ENCODE measurements at regions not wholly inside any gene's neighbourhood (a gene's known extent, or its start where the extent isn't known, plus 50 kb on each side); places are given as distances from the start of the nearest gene placed in this dataset.
"Not testable (repeated sequence)": the region's sequence is repeated elsewhere in the genome, so short reads cannot be mapped to it uniquely, and the experiment has no call there.

DNA sequence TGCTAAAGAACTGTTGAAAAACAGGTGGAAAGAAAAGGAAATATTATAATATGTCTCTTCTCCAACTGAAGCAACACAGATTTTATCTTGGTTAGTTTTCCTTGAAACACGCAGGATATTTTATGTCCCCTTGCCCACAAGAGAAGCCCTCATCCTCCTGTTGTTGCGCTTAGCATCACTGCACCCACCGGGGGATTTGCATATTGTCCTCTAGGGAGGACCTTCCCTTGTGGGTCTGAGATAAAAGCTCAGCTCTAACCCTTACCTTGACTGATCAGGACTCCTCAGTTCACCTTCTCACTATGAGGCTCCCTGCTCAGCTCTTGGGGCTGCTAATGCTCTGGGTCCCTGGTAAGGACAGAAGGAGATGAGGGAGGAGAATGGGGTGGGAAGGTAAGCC, 1294.2 kb downstream of the RPIA start:
- not testable (repeated sequence) for H3K36me3 Mint-ChIP-seq; H3K27ac Mint-ChIP-seq; H3K9me3 Mint-ChIP-seq; H3K4me3 Mint-ChIP-seq; DNase-seq (ENCODE audit: low spot score in 2 of 2); ATAC-seq; H3K4me1 Mint-ChIP-seq

- H3K36me3 Mint-ChIP-seq; H3K27ac Mint-ChIP-seq; ATAC-seq; H3K4me3 Mint-ChIP-seq; DNase-seq (ENCODE audit: low spot score in 2 of 2); H3K9me3 Mint-ChIP-seq; H3K4me1 Mint-ChIP-seq: not testable (repeated sequence)
Measured at GRCh38 chr2:89986532-89986931, 1295.1 kb downstream of the RPIA start.

DNA sequence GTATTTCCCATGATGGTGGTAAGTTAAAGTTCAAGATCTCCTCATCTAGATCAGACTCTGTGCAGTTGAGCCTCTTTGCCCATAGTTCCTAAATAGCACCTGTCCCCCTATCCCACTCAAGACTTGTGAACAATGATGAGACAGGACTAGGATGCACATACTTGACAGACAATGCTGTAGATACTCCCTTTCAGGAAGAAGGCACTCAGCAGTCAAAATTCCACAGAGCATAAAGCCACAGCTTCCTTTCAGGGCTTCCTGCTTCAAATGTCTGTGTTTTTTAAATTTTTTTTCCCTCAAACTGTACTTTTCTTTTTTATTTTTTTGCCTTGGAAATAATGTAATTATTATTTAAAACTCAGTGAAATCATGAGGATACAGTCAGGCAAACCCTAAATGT, 1305.3 kb downstream of the RPIA start:
- H3K4me3 Mint-ChIP-seq: not testable (repeated sequence)

DNA sequence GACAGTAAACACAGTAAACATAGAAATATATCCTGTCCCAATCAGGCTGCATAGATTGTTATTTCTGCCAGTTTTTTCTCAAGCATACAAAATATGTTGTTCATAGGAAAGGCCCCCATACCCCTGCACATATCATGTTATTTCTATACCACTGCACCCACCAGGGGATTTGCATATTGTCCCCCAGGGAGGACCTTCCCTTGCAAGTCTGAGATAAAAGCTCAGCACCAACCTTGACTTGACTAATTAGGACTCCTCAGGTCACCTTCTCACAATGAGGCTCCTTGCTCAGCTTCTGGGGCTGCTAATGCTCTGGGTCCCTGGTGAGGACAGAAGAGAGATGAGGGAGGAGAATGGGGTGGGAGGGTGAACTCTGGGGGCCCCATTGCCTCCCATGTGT, 1313.1 kb downstream of the RPIA start:
- not testable (repeated sequence) for ATAC-seq; H3K27ac Mint-ChIP-seq; H3K4me1 Mint-ChIP-seq; H3K4me3 Mint-ChIP-seq; DNase-seq (ENCODE audit: low spot score in 2 of 2); H3K9me3 Mint-ChIP-seq; H3K36me3 Mint-ChIP-seq

More for the DNA sequence above, 1305.3 kb downstream of the RPIA start:
- not testable (repeated sequence) for H3K36me3 Mint-ChIP-seq; H3K9me3 Mint-ChIP-seq; ATAC-seq; H3K4me1 Mint-ChIP-seq; H3K27ac Mint-ChIP-seq; DNase-seq (ENCODE audit: low spot score in 2 of 2)

GRCh38 chr2:90010442-90011100, 1319.1 kb downstream of the RPIA start:
- H3K4me1 Mint-ChIP-seq; DNase-seq (ENCODE audit: low spot score in 2 of 2); H3K4me3 Mint-ChIP-seq: not testable (repeated sequence)

GRCh38 chr2:90011101-90011443, 1319.6 kb downstream of the RPIA start:
- not testable (repeated sequence) for H3K27ac Mint-ChIP-seq; DNase-seq (ENCODE audit: low spot score in 2 of 2); ATAC-seq; H3K36me3 Mint-ChIP-seq; H3K4me3 Mint-ChIP-seq; H3K4me1 Mint-ChIP-seq; H3K9me3 Mint-ChIP-seq

More at GRCh38 chr2:90010442-90011100, 1319.1 kb downstream of the RPIA start:
- not testable (repeated sequence) for H3K27ac Mint-ChIP-seq, H3K9me3 Mint-ChIP-seq, H3K36me3 Mint-ChIP-seq, ATAC-seq

DNA sequence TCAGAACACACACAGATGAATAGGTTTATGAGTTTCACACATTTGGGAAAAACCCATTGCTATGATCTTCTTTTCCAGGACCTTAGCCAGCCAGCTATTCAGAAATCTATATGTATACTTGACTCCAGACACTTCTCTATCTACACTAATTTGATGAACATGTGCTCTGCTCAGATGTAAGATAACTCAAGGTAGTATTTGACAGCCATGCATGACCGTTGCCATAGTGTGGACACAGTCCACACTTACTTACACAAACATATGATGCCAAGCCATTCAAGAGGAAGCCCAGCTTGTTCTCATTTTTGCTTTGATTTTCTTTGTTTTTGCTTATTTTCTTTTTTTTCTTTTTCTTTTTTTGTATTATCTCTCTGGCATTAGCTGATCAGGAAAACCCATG, 1328.4 kb downstream of the RPIA start:
- DNase-seq (ENCODE audit: low spot score in 2 of 2); ATAC-seq; H3K27ac Mint-ChIP-seq; H3K4me1 Mint-ChIP-seq; H3K9me3 Mint-ChIP-seq; H3K4me3 Mint-ChIP-seq; H3K36me3 Mint-ChIP-seq: not testable (repeated sequence)

DNA sequence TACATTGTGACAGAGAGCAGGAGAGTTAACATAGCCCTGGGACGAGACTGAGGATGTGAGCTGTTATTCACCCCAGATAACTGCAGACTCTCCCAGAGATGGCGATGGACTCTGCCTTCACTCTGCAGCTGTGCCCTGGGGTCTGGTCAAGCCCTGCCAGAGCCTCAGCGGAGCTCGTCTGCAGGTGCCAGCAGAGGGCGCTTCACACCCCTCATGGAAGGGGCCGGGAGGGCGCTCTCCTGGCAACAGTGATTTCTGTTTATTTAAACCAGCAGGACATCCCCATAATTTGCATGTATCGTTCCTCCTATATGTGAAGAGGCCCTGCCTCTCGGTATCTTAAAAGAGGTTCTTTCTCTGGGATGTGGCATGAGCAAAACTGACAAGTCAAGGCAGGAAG, 1329.8 kb downstream of the RPIA start:
- not testable (repeated sequence) for H3K4me1 Mint-ChIP-seq; H3K9me3 Mint-ChIP-seq; DNase-seq (ENCODE audit: low spot score in 2 of 2); H3K27ac Mint-ChIP-seq; H3K36me3 Mint-ChIP-seq; ATAC-seq; H3K4me3 Mint-ChIP-seq

DNA sequence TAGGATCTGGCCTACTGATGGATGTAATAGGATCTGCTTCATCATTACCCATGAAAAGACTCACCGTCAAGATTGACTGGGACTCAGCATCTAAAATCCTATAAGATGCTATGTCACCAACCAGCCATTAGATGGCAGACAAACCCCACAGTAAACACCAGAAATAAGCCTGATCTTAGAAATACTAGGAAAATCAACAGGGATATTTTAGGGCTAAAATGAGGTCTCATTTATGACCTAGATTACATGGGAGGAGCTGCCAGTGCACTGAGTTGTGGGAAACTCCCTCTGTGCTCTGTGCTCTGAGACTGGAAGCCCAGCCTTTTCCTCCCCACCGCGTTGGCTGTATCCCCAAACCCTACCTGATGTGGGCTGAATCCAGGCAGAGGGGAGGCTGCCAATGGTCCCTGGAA, 1335.8 kb downstream of the RPIA start:
- H3K27ac Mint-ChIP-seq, H3K4me3 Mint-ChIP-seq, H3K36me3 Mint-ChIP-seq: not testable (repeated sequence)

GRCh38 chr2:90028381-90029079, 1337.1 kb downstream of the RPIA start:
- H3K36me3 Mint-ChIP-seq; H3K9me3 Mint-ChIP-seq; H3K4me3 Mint-ChIP-seq; H3K27ac Mint-ChIP-seq; DNase-seq (ENCODE audit: low spot score in 2 of 2); H3K4me1 Mint-ChIP-seq; ATAC-seq: not testable (repeated sequence)

More for the DNA sequence above, 1335.8 kb downstream of the RPIA start:
- not testable (repeated sequence) for H3K9me3 Mint-ChIP-seq; H3K4me1 Mint-ChIP-seq; DNase-seq (ENCODE audit: low spot score in 2 of 2); ATAC-seq

DNA sequence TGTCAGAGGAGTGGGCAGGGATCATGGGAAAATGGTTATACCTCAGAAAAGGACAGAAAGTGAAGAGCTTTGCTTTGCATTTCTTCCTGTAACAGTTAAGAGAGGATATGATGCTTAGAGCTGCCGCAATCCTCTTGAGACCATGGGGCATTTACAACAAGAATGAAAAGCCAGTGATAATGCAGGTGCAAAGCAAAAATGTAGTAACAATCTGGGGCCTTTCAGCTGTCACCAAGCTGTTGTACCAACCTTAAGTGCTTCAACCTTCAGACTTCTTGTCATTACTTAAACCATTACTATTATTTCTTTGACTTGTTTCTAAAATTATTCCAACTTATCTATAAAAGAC, 1337.6 kb downstream of the RPIA start:
- not testable (repeated sequence) for H3K9me3 Mint-ChIP-seq; ATAC-seq; H3K4me3 Mint-ChIP-seq; H3K27ac Mint-ChIP-seq; DNase-seq (ENCODE audit: low spot score in 2 of 2); H3K36me3 Mint-ChIP-seq; H3K4me1 Mint-ChIP-seq

GRCh38 chr2:90032269-90032668, 1340.8 kb downstream of the RPIA start:
- H3K36me3 Mint-ChIP-seq; H3K27ac Mint-ChIP-seq; ATAC-seq; H3K9me3 Mint-ChIP-seq; H3K4me3 Mint-ChIP-seq; H3K4me1 Mint-ChIP-seq; DNase-seq (ENCODE audit: low spot score in 2 of 2): not testable (repeated sequence)

DNA sequence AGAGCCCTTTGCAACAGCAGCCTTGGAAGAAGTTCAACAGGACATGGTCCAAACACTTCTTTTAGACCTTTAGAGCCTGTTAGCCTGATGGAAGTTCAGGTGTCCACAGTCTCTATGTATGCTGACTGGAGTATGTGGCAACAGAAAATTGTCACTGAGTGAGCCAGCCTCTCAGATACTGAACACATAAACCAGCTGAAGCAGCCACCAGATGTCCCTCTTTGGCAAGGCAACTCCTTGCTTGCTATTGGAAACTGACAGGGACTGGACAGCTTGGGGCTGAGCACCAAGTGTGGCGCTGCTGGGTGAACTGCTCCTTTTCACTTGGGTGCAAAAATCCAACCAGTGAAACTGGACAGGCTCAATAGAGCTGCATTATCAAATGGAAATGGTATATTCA, 1344.9 kb downstream of the RPIA start:
- DNase-seq (ENCODE audit: low spot score in 2 of 2); H3K27ac Mint-ChIP-seq: not testable (repeated sequence)

DNA sequence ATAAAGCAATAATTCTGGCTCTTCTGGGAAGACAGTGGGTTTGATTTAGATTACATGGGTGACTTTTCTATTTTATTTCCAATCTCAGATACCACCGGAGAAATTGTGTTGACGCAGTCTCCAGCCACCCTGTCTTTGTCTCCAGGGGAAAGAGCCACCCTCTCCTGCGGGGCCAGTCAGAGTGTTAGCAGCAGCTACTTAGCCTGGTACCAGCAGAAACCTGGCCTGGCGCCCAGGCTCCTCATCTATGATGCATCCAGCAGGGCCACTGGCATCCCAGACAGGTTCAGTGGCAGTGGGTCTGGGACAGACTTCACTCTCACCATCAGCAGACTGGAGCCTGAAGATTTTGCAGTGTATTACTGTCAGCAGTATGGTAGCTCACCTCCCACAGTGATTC, 1347.6 kb downstream of the RPIA start:
- not testable (repeated sequence) for H3K4me1 Mint-ChIP-seq; DNase-seq (ENCODE audit: low spot score in 2 of 2); H3K36me3 Mint-ChIP-seq; ATAC-seq; H3K4me3 Mint-ChIP-seq; H3K27ac Mint-ChIP-seq
- H3K9me3 Mint-ChIP-seq: peaks cover 11% of the 10 kb centered on the region

More for the DNA sequence above, 1344.9 kb downstream of the RPIA start:
- H3K9me3 Mint-ChIP-seq, ATAC-seq, H3K4me3 Mint-ChIP-seq, H3K4me1 Mint-ChIP-seq, H3K36me3 Mint-ChIP-seq: not testable (repeated sequence)

DNA sequence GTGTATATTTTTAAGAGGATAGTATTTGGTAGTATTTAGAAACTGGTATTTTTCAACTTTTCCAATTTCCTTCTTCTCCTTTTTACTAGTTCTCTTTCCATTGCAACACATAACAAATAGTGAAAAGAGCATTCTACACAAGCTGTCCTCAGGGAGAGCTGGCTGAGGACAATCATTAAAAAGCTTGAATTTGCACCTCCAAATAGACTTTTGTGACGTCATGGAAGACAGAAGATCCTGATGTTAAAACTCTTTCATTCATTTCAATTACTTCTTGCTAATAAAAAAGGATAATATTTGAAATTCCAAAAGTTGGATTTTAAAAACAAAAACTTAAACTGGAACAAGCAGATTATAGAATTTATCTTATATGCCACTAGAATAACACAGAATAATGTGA, 1356.3 kb downstream of the RPIA start:
- not testable (repeated sequence) for H3K4me3 Mint-ChIP-seq; ATAC-seq; H3K27ac Mint-ChIP-seq; H3K36me3 Mint-ChIP-seq; DNase-seq (ENCODE audit: low spot score in 2 of 2); H3K9me3 Mint-ChIP-seq; H3K4me1 Mint-ChIP-seq

GRCh38 chr2:90052113-90052631, 1360.7 kb downstream of the RPIA start:
- not testable (repeated sequence) for ATAC-seq

More at GRCh38 chr2:90052113-90052631, 1360.7 kb downstream of the RPIA start:
- H3K27ac Mint-ChIP-seq; H3K4me1 Mint-ChIP-seq; H3K4me3 Mint-ChIP-seq; DNase-seq (ENCODE audit: low spot score in 2 of 2); H3K36me3 Mint-ChIP-seq; H3K9me3 Mint-ChIP-seq: not testable (repeated sequence)

Data from stimulated activated effector memory CD8-positive, alpha-beta T cell treated with anti-CD3 and anti-CD28 coated beads, Interleukin-12 subunit alpha, Interleukin-12 subunit beta, amount 100 ng/mL, for 72 hours (primary cell).